Hippocampal formation (tissue), 2 donors: ENCODE measurements at regions not wholly inside any gene's neighbourhood (a gene's known extent, or its start where the extent isn't known, plus 50 kb on each side); places are given as distances from the start of the nearest gene placed in this dataset.
"Not testable (repeated sequence)": the region's sequence is repeated elsewhere in the genome, so short reads cannot be mapped to it uniquely, and the experiment has no call there.

ENCODE experiments used
- DNase-seq, 2 donors: peaks; one replicate each; lab custom pipeline; 2025; lab: John Stamatoyannopoulos, UW

GRCh38 chr13:73671732-73672131 lies 462.5 kb downstream of the KLF12 start:
- DNase-seq: no peak

- no peak for DNase-seq
These were observed 463.2 kb downstream of the KLF12 start for GRCh38 chr13:73671011-73671410.

GRCh38 chr13:73667756-73668155 lies 466.4 kb downstream of the KLF12 start:
- no peak for DNase-seq

GRCh38 chr13:73665261-73665660 lies 468.9 kb downstream of the KLF12 start:
- DNase-seq: no peak

- DNase-seq: no peak
These were observed 469.4 kb downstream of the KLF12 start for GRCh38 chr13:73664851-73665250.

GRCh38 chr13:73662833-73663232 lies 471.4 kb downstream of the KLF12 start:
- no peak for DNase-seq

- DNase-seq: no peak
These were observed 472.3 kb downstream of the KLF12 start for GRCh38 chr13:73661687-73662425.

- DNase-seq: no peak
These were observed 473.1 kb downstream of the KLF12 start for GRCh38 chr13:73661066-73661465.

GRCh38 chr13:73658639-73659038 lies 475.6 kb downstream of the KLF12 start:
- no peak for DNase-seq

GRCh38 chr13:73657821-73658540 lies 476.2 kb downstream of the KLF12 start:
- peak; percentile 16 to 76 for DNase-seq

- DNase-seq: no peak
These were observed 477.3 kb downstream of the KLF12 start for GRCh38 chr13:73656863-73657262.

- no peak for DNase-seq
These were observed 480.5 kb downstream of the KLF12 start for GRCh38 chr13:73653688-73654087.

GRCh38 chr13:73647417-73647816 lies 486.8 kb downstream of the KLF12 start:
- DNase-seq: no peak

GRCh38 chr13:73640476-73641179 lies 493.6 kb downstream of the KLF12 start:
- DNase-seq: not testable (repeated sequence)

GRCh38 chr13:73635166-73635787 lies 498.9 kb downstream of the KLF12 start:
- DNase-seq: no peak

- DNase-seq: no peak
These were observed 500.3 kb downstream of the KLF12 start for GRCh38 chr13:73633817-73634460.

GRCh38 chr13:73631411-73631810 lies 502.8 kb downstream of the KLF12 start:
- DNase-seq: no peak

- DNase-seq: no peak
These were observed 508.5 kb downstream of the KLF12 start for GRCh38 chr13:73625562-73626339.

- no peak for DNase-seq
These were observed 510.9 kb downstream of the KLF12 start for GRCh38 chr13:73623281-73623680.

- DNase-seq: no peak
These were observed 511.8 kb downstream of the KLF12 start for GRCh38 chr13:73622381-73622780.

- no peak for DNase-seq
These were observed 515.8 kb downstream of the KLF12 start for GRCh38 chr13:73618275-73618865.
